GM12878 (cell line): ENCODE measurements at regions not wholly inside any gene's neighbourhood (a gene's known extent, or its start where the extent isn't known, plus 50 kb on each side); places are given as distances from the start of the nearest gene placed in this dataset.

ENCODE experiments used
- CBX3 ChIP-seq: fragments of 200-600 bp; sonication (generic); IDR thresholded peaks from 2 replicates; pipeline ENCODE4 v1.6.1; 2016; ENCODE audit warnings: low read depth, borderline replicate concordance
- CBX5 ChIP-seq: sonication (generic); IDR thresholded peaks from 2 replicates; pipeline ENCODE4 v1.6.1; 2016; ENCODE audit warnings: low read depth, moderate library complexity, mild to moderate bottlenecking, inconsistent platforms
- CTCF ChIP-seq, 3 experiments: IDR thresholded peaks in 2 of 3; conservative IDR thresholded peaks in 1 of 3; 2 replicates each; pipeline ENCODE4 v1.5.1; 2011; ENCODE audit warnings: low read depth in 3 of 3, low read length in 3 of 3, mild to moderate bottlenecking in 3 of 3, control low read depth in 2 of 3, moderate library complexity in 2 of 3, inconsistent platforms in 1 of 3, mixed read lengths in 1 of 3; ENCODE audit not compliant: control insufficient read depth in 2 of 3, insufficient read depth in 1 of 3; ENCODE audit errors: extremely low read depth in 1 of 3
- DPF2 ChIP-seq: fragments of 450-650 bp; IDR thresholded peaks from 2 replicates; pipeline ENCODE4 v1.6.1; 2017; ENCODE audit warnings: mild to moderate bottlenecking
- EZH2 ChIP-seq: IDR thresholded peaks from 2 replicates; pipeline ENCODE4 v1.6.1; 2012; ENCODE audit warnings: low read depth, mild to moderate bottlenecking, control low read depth, inconsistent platforms, low read length, borderline replicate concordance; ENCODE audit not compliant: control insufficient read depth
- POU2F2 ChIP-seq: IDR thresholded peaks from 3 replicates; pipeline ENCODE4 v1.6.1; 2011; ENCODE audit warnings: low read depth, mild to moderate bottlenecking, low read length, borderline replicate concordance
- REST ChIP-seq: IDR thresholded peaks from 2 replicates; pipeline ENCODE4 v1.6.1; 2012; ENCODE audit warnings: mild to moderate bottlenecking, low read depth, low read length
- USF2 ChIP-seq: IDR thresholded peaks from 2 replicates; pipeline ENCODE4 v1.6.1; 2011; ENCODE audit warnings: low read depth, low read length, improper control_type of control experiment, borderline replicate concordance
- ZNF217 ChIP-seq: fragments of 450-650 bp; IDR thresholded peaks from 2 replicates; pipeline ENCODE4 v1.6.1; 2017; ENCODE audit warnings: antibody characterized with exemption, mild to moderate bottlenecking

- no peak for TF ChIP-seq REST
- TF ChIP-seq POU2F2: no peak
- no peak for TF ChIP-seq DPF2
- no peak for TF ChIP-seq USF2
- no peak for TF ChIP-seq CBX3
- TF ChIP-seq CTCF (IDR thresholded peaks at IDR 0.05 in 2 of 3, conservative IDR thresholded peaks at IDR 0.05 in 1 of 3; ENCODE audit: control insufficient read depth in 2 of 3, extremely low read depth in 1 of 3, insufficient read depth in 1 of 3, low read depth in 3 of 3, low read length in 3 of 3): no peak
- no peak for TF ChIP-seq ZNF217
- no peak for TF ChIP-seq CBX5
- no peak for TF ChIP-seq EZH2
These were observed 136.6 kb downstream of the OLFM4 start for GRCh38 chr13:53165261-53165660.
